Neural progenitor cell (in vitro differentiated cells): ENCODE measurements at regions not wholly inside any gene's neighbourhood (a gene's known extent, or its start where the extent isn't known, plus 50 kb on each side); places are given as distances from the start of the nearest gene placed in this dataset.
"Not testable (repeated sequence)": the region's sequence is repeated elsewhere in the genome, so short reads cannot be mapped to it uniquely, and the experiment has no call there.

Source experiments
- DNase-seq: peaks from one replicate; pipeline ENCODE4 v3.0.0-alpha.2; 2016; ENCODE audit warnings: low spot score
- H2AFZ ChIP-seq: fragments of 200-600 bp; sonication (generic); replicated peaks from 2 replicates; pipeline ENCODE4 v1.6.1; 2016; ENCODE audit warnings: antibody characterized with exemption
- H3F3A ChIP-seq: fragments of 200-600 bp; sonication (generic); 2 replicates; pipeline ENCODE4 v1.6.1; 2016; ENCODE audit warnings: antibody characterized with exemption, low read depth
- H3K27ac ChIP-seq: fragments of 200-600 bp; sonication (generic); 2 replicates; pipeline ENCODE4 v1.5.1; 2016; ENCODE audit warnings: mild to moderate bottlenecking
- H3K27me3 ChIP-seq: fragments of 200-600 bp; sonication (generic); 2 replicates; pipeline ENCODE4 v1.6.1; 2016; ENCODE audit warnings: mild to moderate bottlenecking, moderate library complexity
- H3K36me3 ChIP-seq: fragments of 200-600 bp; sonication (generic); 2 replicates; pipeline ENCODE4 v1.5.1; 2016
- H3K4me1 ChIP-seq: fragments of 200-600 bp; sonication (generic); 2 replicates; pipeline ENCODE4 v1.6.1; 2016; ENCODE audit warnings: mixed run types
- H3K4me2 ChIP-seq: fragments of 200-600 bp; sonication (generic); 2 replicates; pipeline ENCODE4 v1.6.1; 2016
- H3K4me3 ChIP-seq: fragments of 200-600 bp; sonication (generic); 2 replicates; pipeline ENCODE4 v1.5.1; 2016
- H3K79me2 ChIP-seq: fragments of 200-600 bp; sonication (generic); 2 replicates; pipeline ENCODE4 v1.6.1; 2016; ENCODE audit warnings: low read depth
- H3K9ac ChIP-seq: fragments of 200-600 bp; sonication (generic); 2 replicates; pipeline ENCODE4 v1.6.1; 2016
- H3K9me3 ChIP-seq: fragments of 200-600 bp; sonication (generic); 2 replicates; pipeline ENCODE4 v1.5.1; 2016; ENCODE audit warnings: low read depth
- H4K20me1 ChIP-seq: fragments of 200-600 bp; sonication (generic); 2 replicates; pipeline ENCODE4 v1.6.1; 2016; ENCODE audit warnings: low read depth
- H3K27ac Mint-ChIP-seq: 3 replicates; pipeline ENCODE4 v1.8.0; 2021; ENCODE audit warnings: mixed read lengths
- H3K27me3 Mint-ChIP-seq: 2 replicates; pipeline ENCODE4 v1.8.0; 2022; ENCODE audit warnings: low read depth, mild to moderate bottlenecking, inconsistent platforms, moderate library complexity, mixed read lengths; ENCODE audit not compliant: insufficient read depth
- H3K36me3 Mint-ChIP-seq: 3 replicates; pipeline ENCODE4 v1.8.0; 2021; ENCODE audit warnings: mixed read lengths
- H3K4me1 Mint-ChIP-seq: 3 replicates; pipeline ENCODE4 v1.8.0; 2021; ENCODE audit warnings: mixed read lengths
- H3K4me3 Mint-ChIP-seq: 3 replicates; pipeline ENCODE4 v1.8.0; 2021; ENCODE audit warnings: mild to moderate bottlenecking, moderate library complexity, mixed read lengths
- H3K9me3 Mint-ChIP-seq: 3 replicates; pipeline ENCODE4 v1.8.0; 2020; ENCODE audit warnings: mixed read lengths
- EZH2 ChIP-seq: fragments of 200-600 bp; sonication (generic); IDR thresholded peaks from 2 replicates; pipeline ENCODE4 v1.6.1; 2017; ENCODE audit warnings: antibody characterized with exemption, mild to moderate bottlenecking, moderate library complexity
- EZH2phosphoT487 ChIP-seq: fragments of 200-600 bp; sonication (generic); IDR thresholded peaks from 2 replicates; pipeline ENCODE4 v1.6.1; 2017; ENCODE audit warnings: antibody characterized with exemption
- TF ChIP-seq, protein P1 (sequence below): fragments of 200-600 bp; sonication (generic); IDR thresholded peaks from 2 replicates; pipeline ENCODE4 v1.5.1; 2017; ENCODE audit warnings: antibody characterized with exemption, mild to moderate bottlenecking

DNA sequence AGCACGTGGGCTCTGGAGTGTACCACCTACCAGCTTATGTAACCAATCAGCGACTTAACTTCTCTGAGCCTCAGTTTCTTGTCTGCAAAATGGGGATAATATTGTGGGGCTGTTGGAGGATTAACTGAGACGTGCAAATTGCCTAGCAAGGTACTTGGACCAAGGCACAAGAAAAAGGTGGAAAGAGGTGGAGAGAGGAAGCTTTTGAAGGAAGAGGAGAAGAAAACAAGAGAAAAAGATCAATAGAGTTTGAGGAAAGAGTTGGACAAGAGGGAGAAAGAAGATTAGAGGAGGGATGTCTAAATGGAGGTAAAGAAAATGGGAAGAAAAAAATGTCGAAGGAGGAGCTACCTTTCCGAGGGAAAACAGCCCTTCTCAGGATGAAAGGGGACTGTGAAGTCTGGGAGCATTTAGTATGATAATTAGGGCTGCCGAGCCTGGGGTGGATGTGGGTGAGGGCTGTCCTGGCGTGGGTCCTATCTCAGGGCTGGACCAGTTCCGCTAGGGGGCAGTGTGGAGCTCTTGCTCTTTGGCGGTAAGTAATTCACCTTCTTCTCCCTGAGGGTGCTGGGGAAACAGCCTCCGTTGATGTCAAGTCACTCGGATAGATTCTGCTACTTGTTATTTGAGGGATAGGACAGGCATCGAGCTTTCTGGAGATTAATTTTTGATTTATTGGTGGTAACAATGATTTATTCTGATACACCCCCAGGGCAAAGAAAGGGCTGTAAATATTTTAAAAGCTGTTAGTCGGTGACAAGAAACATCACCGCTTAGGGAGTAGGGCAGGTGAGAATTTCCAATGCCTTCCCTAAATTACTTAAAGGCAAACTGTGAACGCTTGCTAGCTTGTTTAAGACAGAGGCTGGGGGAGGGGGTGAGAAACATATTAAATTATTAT, 79.0 kb upstream of the NFASC start:
- H3K27ac Mint-ChIP-seq = no peak overlapping the region
- no peak overlapping the region for H3K4me2 ChIP-seq
- peaks cover 6% of the 10 kb centered on the region for H3K27me3 Mint-ChIP-seq
- no peaks in the 10 kb centered on the region for H4K20me1 ChIP-seq
- peaks cover 12% of the 10 kb centered on the region for H3K27me3 ChIP-seq
- no peak overlapping the region for H3K4me3 Mint-ChIP-seq
- no peaks in the 10 kb centered on the region for H3K36me3 ChIP-seq
- peaks cover 2% of the 10 kb centered on the region for H3K4me1 Mint-ChIP-seq
- TF ChIP-seq EZH2 (no peak), EZH2phosphoT487 (no peak)
- TF ChIP-seq, protein P1, sequence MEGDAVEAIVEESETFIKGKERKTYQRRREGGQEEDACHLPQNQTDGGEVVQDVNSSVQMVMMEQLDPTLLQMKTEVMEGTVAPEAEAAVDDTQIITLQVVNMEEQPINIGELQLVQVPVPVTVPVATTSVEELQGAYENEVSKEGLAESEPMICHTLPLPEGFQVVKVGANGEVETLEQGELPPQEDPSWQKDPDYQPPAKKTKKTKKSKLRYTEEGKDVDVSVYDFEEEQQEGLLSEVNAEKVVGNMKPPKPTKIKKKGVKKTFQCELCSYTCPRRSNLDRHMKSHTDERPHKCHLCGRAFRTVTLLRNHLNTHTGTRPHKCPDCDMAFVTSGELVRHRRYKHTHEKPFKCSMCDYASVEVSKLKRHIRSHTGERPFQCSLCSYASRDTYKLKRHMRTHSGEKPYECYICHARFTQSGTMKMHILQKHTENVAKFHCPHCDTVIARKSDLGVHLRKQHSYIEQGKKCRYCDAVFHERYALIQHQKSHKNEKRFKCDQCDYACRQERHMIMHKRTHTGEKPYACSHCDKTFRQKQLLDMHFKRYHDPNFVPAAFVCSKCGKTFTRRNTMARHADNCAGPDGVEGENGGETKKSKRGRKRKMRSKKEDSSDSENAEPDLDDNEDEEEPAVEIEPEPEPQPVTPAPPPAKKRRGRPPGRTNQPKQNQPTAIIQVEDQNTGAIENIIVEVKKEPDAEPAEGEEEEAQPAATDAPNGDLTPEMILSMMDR = peak; percentile 91
- no peaks in the 10 kb centered on the region for H3F3A ChIP-seq
- no peak overlapping the region for H3K27ac ChIP-seq
- H3K9me3 ChIP-seq = no peaks in the 10 kb centered on the region
- no peaks in the 10 kb centered on the region for H3K36me3 Mint-ChIP-seq
- no peak overlapping the region for H3K9ac ChIP-seq
- DNase-seq = peak; percentile 89
- no peaks in the 10 kb centered on the region for H3K4me1 ChIP-seq
- no peak overlapping the region for H2AFZ ChIP-seq
- no peaks in the 10 kb centered on the region for H3K9me3 Mint-ChIP-seq
- H3K4me3 ChIP-seq = no peak overlapping the region
- H3K79me2 ChIP-seq = no peaks in the 10 kb centered on the region

DNA sequence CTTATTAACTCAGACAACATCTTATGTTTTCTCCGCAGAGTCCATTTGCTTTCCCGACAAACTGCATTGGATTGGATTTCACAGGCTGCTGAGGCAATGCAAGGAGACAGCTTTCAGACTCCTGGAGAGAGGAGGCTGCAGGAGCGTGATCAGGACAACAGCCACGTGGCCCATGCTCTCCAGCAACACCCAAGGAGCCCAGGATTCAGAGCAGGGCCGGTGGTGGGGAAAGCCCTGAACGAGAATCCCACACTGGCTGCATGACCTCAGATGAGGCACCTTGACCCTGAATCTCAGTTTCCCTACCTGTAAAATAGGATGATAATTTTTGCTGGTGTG, 78.3 kb upstream of the NFASC start:
- no peak for DNase-seq
- no peak overlapping the region for H3K4me3 ChIP-seq
- no peaks in the 10 kb centered on the region for H3K36me3 Mint-ChIP-seq
- no peak overlapping the region for H3K4me3 Mint-ChIP-seq
- H3K4me2 ChIP-seq = no peak overlapping the region
- no peaks in the 10 kb centered on the region for H3K9me3 Mint-ChIP-seq
- no peak overlapping the region for H3K27ac ChIP-seq
- no peaks in the 10 kb centered on the region for H3K79me2 ChIP-seq
- TF ChIP-seq EZH2phosphoT487 (no peak), EZH2 (no peak)
- TF ChIP-seq, protein P1 = no peak
- H3K27ac Mint-ChIP-seq = no peak overlapping the region
- H3K36me3 ChIP-seq = no peaks in the 10 kb centered on the region
- no peaks in the 10 kb centered on the region for H3F3A ChIP-seq
- no peaks in the 10 kb centered on the region for H4K20me1 ChIP-seq
- H3K4me1 Mint-ChIP-seq = peaks cover 2% of the 10 kb centered on the region
- no peaks in the 10 kb centered on the region for H3K9me3 ChIP-seq
- no peaks in the 10 kb centered on the region for H3K4me1 ChIP-seq
- peaks cover 12% of the 10 kb centered on the region for H3K27me3 ChIP-seq
- no peak overlapping the region for H3K9ac ChIP-seq
- H2AFZ ChIP-seq = no peak overlapping the region
- H3K27me3 Mint-ChIP-seq = peaks cover 3% of the 10 kb centered on the region

DNA sequence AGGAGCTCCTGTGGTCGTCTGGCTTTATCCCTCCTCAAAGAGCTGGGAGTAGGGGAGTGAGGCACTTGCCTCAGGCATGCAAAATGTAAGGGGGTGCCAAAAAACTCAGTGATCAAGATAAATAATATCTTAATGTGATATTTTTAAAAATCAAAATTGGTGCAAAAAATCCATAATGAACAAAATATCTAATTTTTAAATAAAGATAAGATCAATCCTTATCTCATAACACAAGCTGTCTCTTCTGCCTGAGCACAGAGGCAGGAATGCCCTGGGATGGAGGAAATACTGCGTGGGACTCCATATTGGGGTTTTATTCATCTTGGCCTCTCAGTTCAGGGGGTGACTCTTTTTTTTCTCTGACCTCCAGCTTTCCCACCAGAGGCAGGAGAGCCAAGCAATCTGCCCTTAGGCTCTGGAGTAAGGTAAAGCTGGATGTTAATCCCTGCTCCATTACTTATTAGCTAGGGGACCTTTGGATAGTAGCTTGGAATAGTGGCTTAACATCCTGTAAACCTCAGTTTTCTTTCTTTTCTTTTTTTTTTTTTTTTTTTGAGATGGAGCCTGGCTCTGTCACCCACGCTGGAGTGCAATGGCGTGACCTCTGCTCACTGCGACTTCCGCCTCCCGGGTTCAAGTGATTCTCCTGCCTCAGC, 77.3 kb upstream of the NFASC start:
- no peak overlapping the region for H3K4me2 ChIP-seq
- H3K9me3 ChIP-seq = no peaks in the 10 kb centered on the region
- no peaks in the 10 kb centered on the region for H3K79me2 ChIP-seq
- DNase-seq = no peak
- no peak overlapping the region for H3K27ac Mint-ChIP-seq
- H3K9me3 Mint-ChIP-seq = no peaks in the 10 kb centered on the region
- H3K4me3 Mint-ChIP-seq = peak overlapping the region; percentile 28
- no peaks in the 10 kb centered on the region for H4K20me1 ChIP-seq
- no peak overlapping the region for H3K4me3 ChIP-seq
- peaks cover 2% of the 10 kb centered on the region for H3K27me3 Mint-ChIP-seq
- H3F3A ChIP-seq = no peaks in the 10 kb centered on the region
- peaks cover 12% of the 10 kb centered on the region for H3K27me3 ChIP-seq
- TF ChIP-seq EZH2phosphoT487 (no peak), EZH2 (no peak)
- TF ChIP-seq, protein P1 = no peak
- no peak overlapping the region for H3K27ac ChIP-seq
- H3K4me1 Mint-ChIP-seq = peaks cover 2% of the 10 kb centered on the region
- no peaks in the 10 kb centered on the region for H3K4me1 ChIP-seq
- no peak overlapping the region for H3K9ac ChIP-seq
- H3K36me3 Mint-ChIP-seq = no peaks in the 10 kb centered on the region
- H3K36me3 ChIP-seq = no peaks in the 10 kb centered on the region
- no peak overlapping the region for H2AFZ ChIP-seq

DNA sequence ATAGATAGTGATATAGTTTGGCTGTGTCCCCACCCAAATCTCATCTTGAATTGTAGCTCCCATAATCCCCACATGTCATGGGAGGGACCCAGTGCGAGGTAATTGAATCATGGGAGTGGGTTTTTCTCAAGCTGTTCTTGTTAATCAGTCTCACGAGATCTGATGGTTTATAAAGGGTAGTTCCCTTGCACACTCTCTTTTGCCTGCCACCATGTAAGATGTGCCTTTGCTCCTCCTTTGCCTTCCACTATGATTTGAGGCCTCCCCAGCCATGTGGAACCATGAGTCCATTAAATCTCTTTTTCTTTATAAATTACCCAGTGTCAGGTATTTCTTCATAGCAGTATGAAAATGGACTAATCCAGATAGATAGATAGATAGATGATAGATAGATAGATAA, 73.8 kb upstream of the NFASC start:
- peaks cover 17% of the 10 kb centered on the region for H3K27me3 ChIP-seq
- not testable (repeated sequence) for H3K4me3 Mint-ChIP-seq, H3K4me3 ChIP-seq, H3K27me3 Mint-ChIP-seq, H3F3A ChIP-seq, H3K36me3 ChIP-seq, H3K4me1 Mint-ChIP-seq, H3K27ac ChIP-seq, H3K9ac ChIP-seq, H3K79me2 ChIP-seq, H3K36me3 Mint-ChIP-seq, H3K27ac Mint-ChIP-seq, H2AFZ ChIP-seq, H3K9me3 ChIP-seq, H3K4me1 ChIP-seq, DNase-seq, H4K20me1 ChIP-seq, H3K4me2 ChIP-seq, H3K9me3 Mint-ChIP-seq
